Posterior cingulate gyrus (tissue), 11 donors: ENCODE measurements at regions not wholly inside any gene's neighbourhood (a gene's known extent, or its start where the extent isn't known, plus 50 kb on each side); places are given as distances from the start of the nearest gene placed in this dataset.
A peak's percentile ranks its signal among the peaks of the same experiment; 100 is the strongest.
"Not testable (repeated sequence)": the region's sequence is repeated elsewhere in the genome, so short reads cannot be mapped to it uniquely, and the experiment has no call there.

Experiments used
- DNase-seq, 10 donors: peaks; one replicate each; pipeline versions ENCODE4 v3.0.0 to v3.0.0-alpha.2; 2020 to 2021; ENCODE audit warnings: mixed read lengths in 3 of 10
- intact Hi-C: fragments of 100-400 bp; cut with DNase I; formaldehyde crosslinking; loops from one replicate; pipeline ENCODE4 v1.15.1; 2023

GRCh38 chr14:48349689-48350088 lies 674.3 kb upstream of the MDGA2 start:
- intact Hi-C loops, result no loop called here
- no peak for DNase-seq

- intact Hi-C loops, result no loop called here
- no peak for DNase-seq
Observed at GRCh38 chr14:48341069-48341468, 665.7 kb upstream of the MDGA2 start.

GRCh38 chr14:48333221-48333920 lies 658.0 kb upstream of the MDGA2 start:
- intact Hi-C loops, result no loop called here
- no peak for DNase-seq

GRCh38 chr14:48331421-48331820 lies 656.0 kb upstream of the MDGA2 start:
- DNase-seq, result no peak
- intact Hi-C loops, result no loop called here

GRCh38 chr14:48325486-48325885 lies 650.1 kb upstream of the MDGA2 start:
- DNase-seq, result no peak
- intact Hi-C loops, result no loop called here

- no peak for DNase-seq
- intact Hi-C loops, result no loop called here
Observed at GRCh38 chr14:48323665-48324064, 648.3 kb upstream of the MDGA2 start.

- DNase-seq, result no peak
- intact Hi-C loops, result no loop called here
Observed at GRCh38 chr14:48319823-48320222, 644.4 kb upstream of the MDGA2 start.

- peak in 1 of 10 donors; percentile 28 for DNase-seq
- intact Hi-C loops, result no loop called here
Observed at GRCh38 chr14:48304729-48305128, 629.3 kb upstream of the MDGA2 start.

GRCh38 chr14:48289701-48290100 lies 614.3 kb upstream of the MDGA2 start:
- DNase-seq, result no peak
- intact Hi-C loops, result no loop called here

GRCh38 chr14:48285217-48285616 lies 609.8 kb upstream of the MDGA2 start:
- intact Hi-C loops, result not testable (repeated sequence)
- peak in 1 of 10 donors; percentile 72 for DNase-seq

- no peak for DNase-seq
- intact Hi-C loops, result no loop called here
Observed at GRCh38 chr14:48275301-48275700, 599.9 kb upstream of the MDGA2 start.

- intact Hi-C loops, result no loop called here
- no peak for DNase-seq
Observed at GRCh38 chr14:48274826-48275225, 599.4 kb upstream of the MDGA2 start.

- intact Hi-C loops, DNase-seq: not testable (repeated sequence)
Observed at GRCh38 chr14:48267926-48268325, 592.5 kb upstream of the MDGA2 start.

- DNase-seq, intact Hi-C loops: not testable (repeated sequence)
Observed at GRCh38 chr14:48266201-48266600, 590.8 kb upstream of the MDGA2 start.

GRCh38 chr14:48261436-48261835 lies 586.0 kb upstream of the MDGA2 start:
- DNase-seq, result no peak
- intact Hi-C loops, result no loop called here

GRCh38 chr14:48260394-48261295 lies 585.2 kb upstream of the MDGA2 start:
- intact Hi-C loops, result not testable (repeated sequence)
- peak in 1 of 10 donors; percentile 44 for DNase-seq

GRCh38 chr14:48259876-48260275 lies 584.5 kb upstream of the MDGA2 start:
- DNase-seq, intact Hi-C loops: not testable (repeated sequence)

- DNase-seq, intact Hi-C loops: not testable (repeated sequence)
Observed at GRCh38 chr14:48259232-48259631, 583.8 kb upstream of the MDGA2 start.

- intact Hi-C loops, result not testable (repeated sequence)
- peak in 1 of 10 donors; percentile 79 for DNase-seq
Observed at GRCh38 chr14:48258703-48259102, 583.3 kb upstream of the MDGA2 start.

GRCh38 chr14:48253020-48253419 lies 577.6 kb upstream of the MDGA2 start:
- DNase-seq, result no peak

GRCh38 chr14:48251290-48251689 lies 575.9 kb upstream of the MDGA2 start:
- intact Hi-C loops, result no loop called here
- no peak for DNase-seq

More at GRCh38 chr14:48253020-48253419, 577.6 kb upstream of the MDGA2 start:
- intact Hi-C loops, result no loop called here

- no peak for DNase-seq
- intact Hi-C loops, result no loop called here
Observed at GRCh38 chr14:48250575-48250974, 575.2 kb upstream of the MDGA2 start.
